Stimulated activated CD4-positive, alpha-beta T cell treated with anti-CD3 and anti-CD28 coated beads, Interleukin-12 subunit alpha, Interleukin-12 subunit beta, amount 100 ng/mL, for 48 hours (primary cell): ENCODE measurements at regions not wholly inside any gene's neighbourhood (a gene's known extent, or its start where the extent isn't known, plus 50 kb on each side); places are given as distances from the start of the nearest gene placed in this dataset.
"Not testable (repeated sequence)": the region's sequence is repeated elsewhere in the genome, so short reads cannot be mapped to it uniquely, and the experiment has no call there.

Experiments used
- DNase-seq, 3 donors: peaks; one replicate each; pipeline ENCODE4 v3.0.0-alpha.2; 2020; ENCODE audit warnings: low read depth in 2 of 3, low spot score in 1 of 3

DNA sequence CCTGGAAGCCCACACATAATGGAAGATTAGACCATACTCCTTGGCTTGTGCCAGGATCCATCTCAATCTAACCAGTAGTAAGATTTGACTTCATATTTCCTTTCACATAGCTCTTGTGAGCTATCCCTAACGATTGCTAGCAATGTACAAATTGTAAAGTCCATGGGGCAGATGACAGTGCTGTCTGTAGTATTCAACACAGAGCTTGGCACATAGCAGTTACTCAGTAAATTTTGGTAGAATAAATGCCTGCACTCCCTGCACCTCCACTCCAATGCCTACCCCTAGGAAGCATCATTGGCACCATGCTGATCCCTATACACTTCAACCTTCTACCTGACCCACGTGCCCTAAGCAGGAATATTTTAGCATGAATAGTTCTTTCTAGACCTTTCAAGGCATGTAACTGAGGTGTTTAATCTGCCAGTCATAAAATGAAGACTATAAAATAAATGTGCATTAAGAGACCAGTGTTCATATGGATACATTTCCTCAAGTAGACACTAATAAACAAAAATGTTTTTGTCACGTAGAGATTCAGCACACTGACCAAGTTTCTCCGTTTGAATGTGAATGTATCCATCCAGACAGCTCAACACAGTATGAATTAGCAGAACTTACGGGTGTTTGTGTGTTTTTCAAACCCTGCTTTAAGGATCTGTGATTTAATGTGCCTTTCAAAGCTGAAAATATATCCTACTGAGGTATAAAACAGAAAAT is 98.8 kb downstream of the BMP4 start:
- no peak for DNase-seq

DNA sequence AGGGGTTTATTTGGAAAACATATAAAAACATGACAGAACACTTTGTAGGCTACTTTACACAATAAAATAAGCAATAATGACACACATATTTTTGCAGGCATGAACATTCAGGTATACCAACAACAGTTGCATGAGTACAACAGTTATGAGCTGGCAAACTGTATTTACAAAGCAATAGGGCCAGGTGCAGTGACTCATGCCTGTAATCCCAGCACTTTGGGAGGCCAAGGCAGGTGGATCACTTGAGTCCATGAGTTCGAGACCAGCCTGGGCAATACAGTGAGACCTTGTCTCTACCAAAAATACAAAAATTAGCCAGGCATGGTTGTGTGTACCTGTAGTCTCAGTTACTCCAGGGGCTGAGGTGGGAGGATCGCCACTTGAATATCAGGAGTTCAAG is 101.1 kb downstream of the BMP4 start:
- no peak for DNase-seq

DNA sequence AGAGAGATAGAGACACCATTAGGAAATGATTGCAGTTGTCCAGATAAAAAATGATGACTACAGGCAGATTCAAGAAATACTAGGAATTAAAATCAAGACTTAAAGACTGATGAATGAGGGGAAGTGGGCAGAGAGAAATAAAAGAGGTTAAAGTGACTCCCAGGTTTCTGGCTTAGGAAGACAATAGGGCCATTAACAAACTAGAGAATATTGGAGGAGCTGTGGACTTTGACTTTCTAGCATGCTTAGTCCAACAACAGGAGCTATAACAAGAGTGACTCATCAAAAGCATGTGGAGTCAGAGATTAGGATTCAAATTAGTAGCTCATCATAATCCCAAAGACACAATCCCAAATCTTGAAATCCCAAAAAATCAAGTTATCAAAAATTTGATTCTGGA is 101.5 kb downstream of the BMP4 start:
- no peak for DNase-seq

DNA sequence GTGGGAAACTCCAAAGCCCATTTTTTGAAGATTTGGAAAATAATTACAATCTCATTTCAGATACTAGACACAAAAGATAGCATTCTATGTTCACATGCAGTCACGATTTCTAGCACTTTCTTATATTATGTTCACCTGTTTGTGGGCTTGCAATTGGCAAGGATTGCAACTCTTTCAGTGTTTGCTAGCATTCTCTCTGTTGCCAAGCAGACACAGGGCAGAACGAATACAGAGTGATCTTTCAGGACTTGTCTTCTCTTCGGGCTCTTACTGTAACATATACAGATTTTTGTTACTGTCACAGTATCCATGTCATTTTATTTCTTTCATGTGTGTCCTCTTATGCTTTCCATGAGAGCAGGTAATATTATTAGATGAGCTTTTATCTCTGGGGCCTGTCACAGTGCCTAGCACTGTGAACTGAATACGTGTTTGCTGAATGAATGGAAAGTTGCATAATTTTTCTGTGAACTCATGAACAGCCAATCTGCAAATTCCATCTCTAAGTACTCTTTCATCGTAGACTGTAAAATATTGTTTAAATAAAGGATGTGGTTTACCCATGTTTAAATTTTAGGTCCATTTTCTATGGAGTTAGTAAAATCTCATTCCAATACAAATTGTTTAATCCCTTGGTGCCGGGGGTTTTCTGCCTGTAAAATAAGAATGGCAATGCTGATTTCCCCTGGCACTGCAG is 105.1 kb downstream of the BMP4 start:
- no peak for DNase-seq

DNA sequence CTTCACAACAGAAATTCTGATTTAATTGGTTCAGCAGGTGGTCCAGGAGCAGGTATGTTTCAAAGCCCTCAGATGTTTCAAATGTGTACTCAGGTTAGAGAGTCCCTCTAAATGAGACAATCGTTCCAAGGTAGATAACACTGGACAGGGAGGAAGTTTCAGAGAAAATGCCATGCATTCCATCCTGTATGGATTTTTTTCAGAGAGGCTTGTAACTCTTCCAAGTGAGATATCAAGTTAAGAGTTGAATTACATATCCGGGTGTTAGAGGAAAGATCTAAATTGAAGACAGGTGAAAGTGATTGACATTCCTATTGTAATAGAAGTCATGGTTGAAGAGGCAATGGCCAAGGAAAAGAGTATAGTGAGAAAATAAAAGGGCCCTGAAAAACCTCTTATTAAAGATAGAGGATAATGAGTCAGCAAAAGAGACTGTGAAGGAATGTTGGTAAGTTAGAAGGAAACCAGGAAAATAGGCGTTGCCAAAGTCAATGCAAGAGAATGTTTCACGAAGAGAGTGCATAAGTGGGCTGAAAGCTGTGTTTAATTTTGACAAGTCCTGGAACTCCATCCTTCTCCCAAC is 105.8 kb downstream of the BMP4 start:
- DNase-seq, result no peak

DNA sequence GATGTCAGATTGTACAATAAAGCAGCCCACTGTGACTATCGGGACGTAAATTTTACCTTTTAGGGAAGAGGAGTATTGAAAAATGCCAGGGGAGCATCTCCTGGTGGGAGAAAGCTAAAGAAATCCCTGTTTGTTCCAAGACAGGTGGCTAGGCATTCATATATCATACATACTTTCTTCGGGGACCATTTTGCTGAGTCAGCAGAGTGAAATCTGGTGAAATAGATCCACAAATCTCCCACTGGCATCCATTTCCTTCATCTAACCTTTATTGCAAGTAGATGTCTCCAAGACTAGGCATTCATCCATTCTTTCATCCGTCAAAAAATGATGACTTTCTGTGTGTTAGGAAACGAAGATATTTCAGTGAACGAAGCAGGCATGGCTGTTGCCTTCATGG is 107.1 kb downstream of the BMP4 start:
- DNase-seq, result no peak

DNA sequence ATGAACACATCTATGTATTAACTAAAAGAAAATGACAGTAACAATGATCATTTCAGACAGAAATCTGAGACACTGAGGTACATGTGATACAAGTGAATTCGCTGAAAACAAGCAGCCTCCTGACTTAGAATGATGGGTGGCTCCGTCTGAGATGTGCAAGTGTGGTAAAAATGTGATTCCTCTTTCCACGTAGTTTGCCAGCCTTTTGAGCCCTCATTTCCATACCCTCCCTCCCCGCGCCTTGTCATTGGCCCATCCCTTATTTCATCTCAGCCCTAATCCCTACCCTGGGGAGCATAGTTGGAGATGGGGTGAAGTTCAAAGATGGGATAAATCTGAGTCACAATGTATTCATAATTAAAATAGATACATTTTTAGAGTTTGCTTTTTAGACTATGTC is 107.8 kb downstream of the BMP4 start:
- no peak for DNase-seq

DNA sequence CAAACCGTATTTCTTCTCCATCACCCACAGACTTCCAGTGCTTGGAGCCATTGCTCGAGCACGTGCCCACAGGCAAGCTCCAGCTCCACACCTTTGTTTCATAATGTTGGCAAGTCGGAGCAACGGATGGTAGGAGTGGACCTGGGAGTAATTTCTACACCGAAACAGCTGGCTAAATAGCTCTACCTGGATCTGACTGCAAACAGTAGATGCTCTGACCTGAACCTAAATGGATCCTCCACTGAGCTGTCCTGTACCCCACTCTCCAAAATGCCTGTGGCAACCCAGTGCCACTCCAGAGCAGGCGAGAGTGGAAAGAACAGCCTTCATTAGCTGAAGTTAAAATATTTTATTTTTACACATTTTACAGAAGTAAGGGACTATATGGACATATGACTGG is 108.7 kb downstream of the BMP4 start:
- DNase-seq, result no peak

DNA sequence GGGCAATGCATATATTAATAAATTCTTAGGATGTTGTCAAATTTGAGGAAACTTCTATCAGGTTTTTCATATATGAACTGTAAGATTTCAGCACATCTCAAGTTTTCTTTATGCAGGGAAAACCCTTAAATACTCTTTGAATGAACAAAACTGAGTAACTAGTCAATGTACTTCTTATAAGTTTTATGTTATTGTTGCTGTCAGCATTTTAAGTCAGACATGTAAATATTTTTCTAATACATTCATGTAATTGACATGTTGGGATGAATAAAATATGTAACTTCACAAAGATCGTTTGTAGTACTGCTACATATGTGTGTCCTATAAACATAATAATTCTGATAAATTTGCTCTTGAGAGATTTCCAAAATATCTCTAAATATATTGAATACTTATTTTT is 109.6 kb downstream of the BMP4 start:
- DNase-seq, result no peak

DNA sequence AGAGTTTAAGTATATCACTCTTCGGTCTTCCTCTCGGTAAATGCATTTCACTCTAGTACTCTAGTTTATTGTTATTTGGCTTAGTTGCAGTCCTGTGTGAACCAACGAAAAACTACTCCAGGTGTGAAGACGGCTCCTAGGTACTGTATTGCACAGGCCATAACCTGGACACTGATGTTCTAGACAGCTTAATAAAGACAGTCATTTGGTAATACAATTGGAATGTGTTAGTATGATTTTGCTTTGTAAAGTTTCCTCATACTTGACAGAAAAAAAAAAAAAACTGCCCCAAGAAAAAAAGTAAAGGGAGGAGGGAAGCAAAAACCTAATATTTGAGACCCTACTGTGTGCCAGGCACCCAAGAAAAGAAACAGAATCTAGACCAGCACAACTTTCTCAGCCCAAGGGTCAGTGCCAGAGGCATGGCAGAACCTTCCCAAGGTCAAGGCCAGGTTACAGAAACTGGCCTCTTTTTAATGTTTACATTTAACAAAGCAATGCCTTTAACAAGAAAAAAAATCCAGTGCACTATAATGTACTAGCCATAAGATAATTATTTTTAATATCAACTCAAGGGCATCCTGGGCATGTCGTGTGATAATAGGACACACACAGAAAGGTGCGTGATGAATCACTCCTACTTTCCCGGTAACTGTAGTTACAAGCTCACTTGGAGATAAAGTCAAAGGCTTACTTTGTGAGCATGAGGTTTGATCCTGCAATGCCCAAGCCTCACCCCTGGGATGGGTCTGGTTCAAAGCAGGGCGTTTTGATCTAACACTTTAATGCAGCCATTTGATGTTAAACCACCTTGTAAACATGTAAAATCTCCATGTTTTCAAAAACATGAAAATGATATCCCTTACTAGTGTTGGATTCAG is 110.6 kb downstream of the BMP4 start:
- DNase-seq, result no peak

DNA sequence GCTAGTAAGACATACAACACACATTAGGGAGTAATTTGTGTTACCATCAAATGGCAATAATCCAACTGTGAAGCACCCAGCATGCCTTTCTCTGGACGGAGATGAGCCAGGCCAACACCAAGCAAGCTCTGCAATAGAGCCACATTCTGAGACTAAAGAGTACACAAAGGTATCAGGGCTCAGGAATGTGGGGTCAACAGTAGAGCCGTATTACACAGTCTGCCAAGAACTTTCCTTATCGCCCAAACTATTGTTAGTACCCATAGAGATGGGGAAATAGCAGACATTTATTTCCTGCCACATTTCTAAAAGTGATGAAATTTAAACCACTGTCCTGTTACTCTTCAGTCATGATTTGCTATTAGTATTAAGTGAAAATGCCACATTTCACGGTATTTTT is 113.7 kb downstream of the BMP4 start:
- no peak for DNase-seq

DNA sequence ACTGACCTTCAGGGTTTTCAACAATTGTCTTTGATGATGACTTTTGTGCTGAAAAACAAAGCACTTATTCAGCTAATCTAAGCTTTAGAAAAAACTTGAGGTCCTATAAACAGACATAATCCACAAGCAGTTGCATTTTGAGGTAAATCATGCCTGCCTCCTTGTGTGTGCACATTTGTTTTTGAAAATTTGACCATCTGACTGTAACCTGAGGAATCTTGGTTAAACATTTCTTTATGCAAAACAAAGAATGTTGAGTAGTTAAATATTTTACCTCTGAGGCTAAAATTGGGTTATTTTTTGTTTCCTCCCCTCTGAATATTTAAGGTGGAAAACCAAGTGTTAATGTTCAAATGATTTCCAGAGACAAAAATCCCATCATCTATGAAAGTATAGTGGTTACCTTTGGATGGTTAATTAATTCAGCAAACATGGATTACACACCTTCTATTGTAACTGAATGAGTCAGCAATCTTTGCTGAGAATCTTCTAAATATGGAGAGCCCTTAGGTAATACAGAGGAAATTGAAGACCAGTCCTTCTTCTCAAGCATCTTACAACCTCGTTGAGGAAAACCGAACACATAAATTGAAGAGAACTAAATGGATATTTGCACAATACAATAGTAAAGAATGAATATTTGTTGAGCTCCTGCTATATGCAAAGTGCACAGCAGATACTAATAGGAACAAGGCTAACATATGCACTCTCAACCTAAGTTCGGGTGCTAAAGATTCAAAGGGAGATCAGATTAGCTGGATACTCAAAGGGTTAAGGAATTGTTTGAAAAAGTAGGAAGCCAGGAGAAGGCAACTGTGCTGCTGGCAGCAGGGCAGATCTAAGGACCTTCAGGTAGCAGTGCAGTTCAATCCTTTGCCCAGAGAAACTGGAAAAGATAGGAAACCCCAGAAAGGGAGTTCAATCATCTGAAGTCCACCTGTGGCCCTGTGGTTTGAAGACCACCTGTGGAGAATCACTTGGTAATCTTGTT is 115.2 kb downstream of the BMP4 start:
- no peak for DNase-seq

DNA sequence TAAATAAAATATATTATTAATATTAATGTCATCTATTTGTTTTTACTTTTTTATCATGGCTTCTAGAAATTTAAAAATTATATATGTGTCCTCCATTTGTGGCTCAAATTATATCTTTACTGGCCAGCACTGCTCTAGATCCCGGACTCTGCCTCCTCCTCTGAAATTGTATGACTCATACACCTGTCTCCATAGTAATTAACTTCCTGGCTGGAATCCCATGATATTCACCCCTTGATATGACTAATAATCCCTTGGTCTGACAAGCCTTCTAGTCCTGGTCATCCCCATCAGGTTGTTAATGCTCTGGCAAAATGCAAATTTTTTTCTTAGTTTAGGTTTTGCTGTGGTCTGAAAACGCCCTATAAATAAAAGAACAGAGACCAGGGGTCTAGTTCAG is 116.2 kb downstream of the BMP4 start:
- DNase-seq, result no peak

DNA sequence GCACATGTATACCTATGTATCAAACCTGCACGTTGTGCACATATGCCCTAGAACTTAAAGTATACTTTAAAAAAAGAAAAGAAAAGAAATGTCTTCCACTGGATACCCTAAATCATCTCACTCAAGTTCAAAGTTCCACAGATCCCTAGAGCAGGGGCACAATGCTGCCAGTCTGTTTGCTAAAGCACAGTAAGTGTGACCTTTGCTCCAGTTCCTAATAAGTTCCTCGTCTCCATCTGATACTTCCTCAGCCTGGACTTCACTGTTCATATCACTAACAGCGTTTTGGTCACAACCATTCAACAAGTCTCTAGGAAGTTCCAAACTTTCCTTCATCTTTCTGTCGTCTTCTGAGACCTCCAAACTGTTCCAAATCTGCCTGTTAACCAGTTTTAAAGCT is 118.3 kb downstream of the BMP4 start:
- no peak for DNase-seq

DNA sequence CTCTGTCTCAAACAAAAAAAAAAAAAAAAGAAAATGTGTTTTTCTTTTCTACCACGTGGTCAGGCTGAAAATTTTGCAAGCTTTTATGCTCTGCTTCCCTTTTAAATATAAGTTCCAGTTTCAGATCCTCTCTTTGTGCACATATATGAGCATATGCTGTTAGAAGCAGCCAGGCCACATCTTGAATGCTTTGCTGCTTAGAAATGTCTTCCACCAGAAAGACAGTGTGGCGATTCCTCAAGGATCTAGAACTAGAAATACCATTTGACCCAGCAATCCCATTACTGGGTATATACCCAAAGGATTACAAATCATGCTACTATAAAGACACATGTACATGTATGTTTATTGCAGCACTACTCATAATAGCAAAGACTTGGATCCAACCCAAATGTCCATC is 119.0 kb downstream of the BMP4 start:
- not testable (repeated sequence) for DNase-seq

DNA sequence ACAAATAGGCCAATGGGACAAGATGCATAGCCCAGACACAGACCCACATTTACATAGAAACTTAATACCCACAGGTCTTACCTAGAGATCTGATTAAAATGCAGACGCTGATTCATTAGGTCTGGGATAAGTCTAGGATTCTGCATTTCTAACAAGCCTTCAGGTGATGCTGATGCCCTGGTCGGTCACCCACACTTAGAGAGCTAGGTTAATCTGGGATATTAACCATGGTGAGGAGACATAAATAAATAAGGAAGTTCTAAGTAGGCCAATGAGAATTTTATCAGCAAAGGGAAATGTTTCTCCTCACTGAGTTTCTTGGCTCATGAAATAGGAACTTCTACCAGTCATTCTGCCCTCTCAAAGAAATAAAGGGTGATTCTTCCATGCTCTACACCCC is 120.1 kb downstream of the BMP4 start:
- DNase-seq, result no peak

DNA sequence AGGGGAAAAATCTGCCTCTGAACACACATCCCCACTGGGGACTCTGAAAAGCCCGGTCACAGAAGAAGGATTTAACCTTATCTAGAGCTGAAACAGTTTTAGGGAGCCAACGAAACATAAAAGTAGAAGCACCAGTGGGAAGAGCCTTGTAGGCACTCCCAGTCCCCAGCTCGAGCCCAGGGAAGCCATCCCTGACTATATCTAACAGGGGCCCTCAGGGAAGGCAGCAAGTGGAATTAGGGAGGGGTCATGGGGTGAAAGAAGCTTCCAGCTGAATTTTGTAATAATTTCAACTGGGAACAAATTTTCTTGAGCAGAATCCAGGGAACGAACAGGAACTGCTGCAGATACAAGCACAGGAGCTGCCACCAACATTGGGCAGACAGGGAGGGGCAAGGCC is 127.8 kb downstream of the BMP4 start:
- no peak for DNase-seq

DNA sequence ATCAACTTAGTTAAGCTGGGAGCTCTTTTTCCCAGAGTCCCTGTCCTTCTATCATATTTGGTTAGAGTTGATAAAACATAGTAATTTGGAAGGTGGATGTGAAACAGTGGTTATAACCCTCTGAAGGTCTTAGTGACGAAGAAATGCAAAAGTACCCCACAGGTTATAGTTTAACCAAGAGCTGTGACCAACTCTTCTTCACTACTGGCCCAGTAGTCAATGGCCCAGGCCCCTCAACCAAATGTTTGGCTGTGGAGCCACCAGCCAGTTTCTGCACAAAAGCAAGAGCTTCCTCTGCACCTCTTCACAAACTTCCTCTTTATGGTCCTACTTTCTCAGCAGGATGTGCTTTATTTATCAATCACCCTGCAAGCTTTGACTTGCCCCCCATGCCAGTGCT is 132.6 kb downstream of the BMP4 start:
- no peak for DNase-seq

DNA sequence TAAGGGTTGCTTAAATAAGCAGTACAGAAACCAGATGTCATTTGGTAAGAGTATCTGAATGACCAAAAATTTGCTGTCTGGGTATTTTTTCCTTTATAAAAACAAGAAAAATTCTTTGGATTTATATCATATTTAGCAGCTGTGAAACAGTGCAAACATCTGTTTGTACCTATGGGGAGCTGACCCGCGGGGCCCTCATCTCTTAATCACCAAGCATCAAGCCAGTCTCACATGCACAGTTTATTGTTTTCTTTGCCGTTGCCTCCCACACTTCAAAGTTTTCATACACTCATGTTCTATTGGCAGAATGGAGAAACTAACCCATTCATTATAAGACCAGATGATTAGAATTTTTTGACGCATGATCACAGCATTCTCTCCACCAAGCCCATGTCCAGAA is 142.2 kb downstream of the BMP4 start:
- no peak for DNase-seq

DNA sequence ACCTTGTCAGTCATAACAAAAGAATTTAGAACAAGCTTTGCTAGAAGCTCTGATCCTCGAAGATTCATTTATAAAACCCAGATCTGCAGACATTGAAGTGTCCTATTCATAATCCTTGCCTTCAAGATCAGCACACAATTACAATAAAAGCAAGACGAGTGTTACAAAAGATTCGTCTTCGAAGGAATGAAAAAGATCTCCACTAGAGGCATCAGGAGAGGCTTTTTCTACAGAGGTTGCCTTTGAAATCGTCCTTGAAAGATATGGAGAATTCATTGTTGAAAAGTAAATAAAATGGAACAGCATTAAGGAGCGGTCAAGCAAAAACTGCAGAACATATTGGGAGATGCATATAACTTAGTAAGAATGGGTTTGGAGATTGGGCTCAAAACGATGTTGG is 146.4 kb downstream of the BMP4 start:
- no peak for DNase-seq

DNA sequence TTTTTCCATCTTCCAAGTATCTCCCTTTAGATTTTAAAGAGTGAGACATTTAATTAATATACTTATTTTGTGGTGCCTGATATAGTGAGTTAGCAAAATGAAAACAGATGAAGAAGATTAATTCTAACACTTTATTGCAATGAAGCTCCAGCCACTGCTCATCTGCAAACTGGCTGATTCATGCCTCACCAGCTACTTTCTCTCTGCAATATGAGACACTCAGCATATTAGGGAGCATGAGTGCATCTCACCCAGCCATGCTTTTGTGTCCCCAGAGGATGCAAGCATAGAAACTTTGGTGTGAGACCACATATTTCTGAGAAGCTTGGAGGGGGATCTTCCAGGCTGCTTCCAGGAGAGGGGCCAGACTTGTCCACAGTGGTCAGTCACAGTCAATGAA is 148.6 kb downstream of the BMP4 start:
- no peak for DNase-seq
